Left renal cortex interstitium (tissue), 4 donors: ENCODE measurements at regions not wholly inside any gene's neighbourhood (a gene's known extent, or its start where the extent isn't known, plus 50 kb on each side); places are given as distances from the start of the nearest gene placed in this dataset.
"Not testable (repeated sequence)": the region's sequence is repeated elsewhere in the genome, so short reads cannot be mapped to it uniquely, and the experiment has no call there.

Experiments used
- DNase-seq, 4 donors: peaks; one replicate each; pipeline ENCODE4 v3.0.0-alpha.2; 2013; ENCODE audit warnings: low read depth in 4 of 4, low spot score in 2 of 4, missing footprints in 1 of 4

DNA sequence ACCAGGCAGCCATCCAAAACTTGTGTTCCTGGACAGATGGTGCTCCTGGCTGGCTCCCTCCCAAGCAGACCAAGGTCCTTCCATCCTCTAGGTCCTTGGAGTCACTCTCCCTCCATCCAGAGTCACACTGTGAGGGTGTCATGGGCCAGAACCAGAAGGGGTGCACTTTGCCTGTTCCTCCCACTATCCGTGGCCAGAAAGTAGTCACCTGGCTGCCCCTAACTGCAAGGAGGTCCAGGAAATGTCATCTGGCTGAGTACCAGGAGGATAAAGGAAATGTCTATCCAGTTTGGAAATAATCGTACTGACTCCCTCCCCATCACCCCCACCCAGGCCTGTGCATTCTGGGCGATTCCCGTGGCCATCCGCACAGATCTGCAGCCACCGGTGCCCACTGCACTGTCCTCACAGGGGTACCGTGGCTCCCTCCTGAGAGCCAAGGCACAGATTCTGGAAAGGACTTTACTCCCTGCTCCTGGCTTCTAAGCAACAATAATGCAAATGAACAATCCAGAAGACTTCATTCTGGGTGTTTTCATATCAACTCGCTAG, 253.2 kb downstream of the NPHP4 start:
- DNase-seq, result no peak

DNA sequence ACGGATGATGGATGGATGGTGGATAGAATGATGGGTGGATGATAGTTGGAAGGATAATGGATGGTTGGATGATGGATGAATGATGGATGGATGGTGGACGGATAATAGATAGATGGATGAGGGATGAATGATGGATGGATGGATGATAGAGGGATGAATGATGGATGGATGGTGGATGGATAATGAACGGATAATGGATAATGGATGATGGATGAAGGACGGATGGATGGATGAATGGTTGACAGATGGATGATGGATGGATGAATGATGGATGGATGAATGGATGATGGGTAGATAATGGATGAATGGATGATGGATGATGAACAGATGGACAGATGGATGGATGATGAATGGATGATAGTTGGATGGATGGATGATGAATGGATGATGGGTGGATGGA, 255.1 kb downstream of the NPHP4 start:
- no peak for DNase-seq

DNA sequence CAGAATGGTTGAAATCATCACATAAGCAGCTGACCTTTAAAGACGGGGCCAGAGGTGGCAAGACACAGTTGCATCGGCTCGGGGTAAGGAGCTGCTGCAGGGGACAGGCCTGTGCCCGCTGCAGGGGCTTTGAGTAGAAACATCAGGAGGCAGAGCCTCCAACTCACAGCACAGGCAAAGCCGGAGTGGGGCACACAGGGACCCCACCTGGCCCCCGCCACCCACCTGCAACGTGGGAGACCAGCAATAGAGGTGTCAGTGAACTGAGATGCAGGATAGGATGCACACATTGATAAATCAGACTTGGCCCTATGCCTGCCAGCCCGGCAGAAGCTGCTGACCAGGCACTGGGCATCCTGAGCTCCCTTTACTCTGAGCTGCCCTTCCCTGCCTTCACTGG, 257.2 kb downstream of the NPHP4 start:
- no peak for DNase-seq

DNA sequence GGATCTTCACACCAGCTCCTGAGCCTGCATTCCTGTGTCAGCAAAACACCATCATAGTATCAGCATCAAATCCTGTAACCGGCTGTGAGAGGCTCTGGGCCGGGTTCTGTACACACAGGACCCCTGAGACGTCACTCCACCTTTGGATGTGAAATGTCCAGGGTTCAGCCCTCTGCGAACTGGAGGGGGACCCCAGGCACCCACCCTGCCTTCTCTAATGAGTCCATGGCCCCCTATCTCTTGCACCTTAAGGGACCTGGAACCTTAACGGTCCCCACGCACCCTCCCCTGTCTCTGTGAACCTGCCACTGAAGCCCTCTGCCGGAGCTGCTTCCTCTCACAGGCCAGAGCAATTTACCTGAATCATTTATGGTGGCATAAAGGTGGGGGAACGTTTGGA, 257.8 kb downstream of the NPHP4 start:
- DNase-seq, result no peak

DNA sequence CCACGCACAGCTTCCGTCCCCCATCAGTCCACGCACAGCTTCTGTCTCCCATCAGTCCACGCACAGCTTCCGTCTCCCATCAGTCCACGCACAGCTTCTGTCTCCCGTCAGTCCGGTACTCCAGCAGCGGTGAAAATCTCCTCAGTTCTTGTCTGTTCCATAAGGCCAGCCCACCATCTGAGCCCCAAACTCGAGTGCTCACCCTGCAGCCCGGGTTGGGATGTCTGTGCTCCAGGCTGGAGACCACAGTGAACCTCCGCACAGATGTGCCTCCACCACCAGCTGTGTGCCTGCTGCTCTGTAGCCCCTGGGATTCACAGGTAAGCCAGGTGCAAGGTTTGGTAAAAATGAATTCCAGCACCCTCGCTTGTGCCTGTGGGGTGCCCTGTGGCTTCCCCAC, 258.6 kb downstream of the NPHP4 start:
- no peak for DNase-seq

DNA sequence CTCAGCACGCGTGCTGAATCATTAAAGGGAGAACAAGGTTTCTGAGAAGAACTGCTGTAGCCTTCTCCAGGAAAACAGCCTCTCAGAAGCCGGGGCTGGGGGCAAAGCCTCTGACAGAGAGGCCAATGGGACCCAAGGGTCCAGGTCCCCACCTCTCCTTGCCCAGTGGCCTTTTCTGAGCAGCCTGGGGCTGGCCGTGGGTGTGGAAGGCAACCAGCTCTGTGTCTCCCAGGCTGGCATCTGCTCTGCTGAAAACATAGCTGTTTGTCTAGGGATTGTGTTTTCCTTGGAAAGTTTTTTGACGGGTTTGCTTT, 261.2 kb downstream of the NPHP4 start:
- no peak for DNase-seq

- DNase-seq, result no peak
Observed at GRCh38 chr1:5730272-5731109, 261.7 kb downstream of the NPHP4 start.

GRCh38 chr1:5729636-5730145, 262.5 kb downstream of the NPHP4 start:
- no peak for DNase-seq

DNA sequence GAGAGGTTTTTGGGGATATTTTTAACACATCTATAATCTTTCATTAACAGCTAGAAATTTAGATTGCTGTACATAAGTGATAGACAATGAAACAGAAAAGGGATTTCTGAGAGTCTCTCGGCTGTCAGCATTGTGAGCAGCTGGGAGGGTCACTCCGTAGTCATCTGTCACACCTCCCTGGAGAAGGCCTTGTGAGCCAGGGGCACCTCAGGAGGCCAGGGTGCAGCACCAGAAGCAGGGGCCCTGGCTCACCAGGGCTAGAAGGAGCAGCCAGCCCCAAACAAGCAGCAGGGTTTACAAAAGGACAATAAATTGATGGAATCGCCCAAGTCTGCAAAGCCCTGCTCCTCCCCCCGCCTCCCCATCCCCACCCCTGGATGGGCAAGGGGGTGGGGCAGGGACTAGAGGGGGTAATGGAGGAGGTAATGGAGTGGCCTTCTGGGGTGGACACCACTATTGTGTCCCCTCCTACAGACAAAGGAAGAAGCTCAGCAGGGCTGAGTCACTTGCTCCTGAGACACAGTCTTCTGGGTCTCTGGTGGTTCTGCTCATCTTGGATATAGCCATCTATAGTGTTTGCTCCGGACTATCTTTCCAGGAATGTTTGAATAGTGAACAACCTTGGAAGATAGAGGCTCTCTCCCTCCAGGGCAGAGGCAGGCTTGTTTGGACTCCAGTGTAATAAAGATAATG, 263.4 kb downstream of the NPHP4 start:
- DNase-seq, result no peak

- DNase-seq, result no peak
Observed at GRCh38 chr1:5727871-5728643, 264.2 kb downstream of the NPHP4 start.

GRCh38 chr1:5727191-5727590, 265.0 kb downstream of the NPHP4 start:
- DNase-seq, result no peak

GRCh38 chr1:5726586-5727184, 265.5 kb downstream of the NPHP4 start:
- not testable (repeated sequence) for DNase-seq

GRCh38 chr1:5725855-5726585, 266.2 kb downstream of the NPHP4 start:
- DNase-seq, result no peak

GRCh38 chr1:5725406-5725805, 266.8 kb downstream of the NPHP4 start:
- no peak for DNase-seq

- DNase-seq, result no peak
Observed at GRCh38 chr1:5724847-5725246, 267.4 kb downstream of the NPHP4 start.

- DNase-seq, result no peak
Observed at GRCh38 chr1:5722635-5723164, 269.5 kb downstream of the NPHP4 start.

GRCh38 chr1:5721634-5722215, 270.5 kb downstream of the NPHP4 start:
- DNase-seq, result no peak

DNA sequence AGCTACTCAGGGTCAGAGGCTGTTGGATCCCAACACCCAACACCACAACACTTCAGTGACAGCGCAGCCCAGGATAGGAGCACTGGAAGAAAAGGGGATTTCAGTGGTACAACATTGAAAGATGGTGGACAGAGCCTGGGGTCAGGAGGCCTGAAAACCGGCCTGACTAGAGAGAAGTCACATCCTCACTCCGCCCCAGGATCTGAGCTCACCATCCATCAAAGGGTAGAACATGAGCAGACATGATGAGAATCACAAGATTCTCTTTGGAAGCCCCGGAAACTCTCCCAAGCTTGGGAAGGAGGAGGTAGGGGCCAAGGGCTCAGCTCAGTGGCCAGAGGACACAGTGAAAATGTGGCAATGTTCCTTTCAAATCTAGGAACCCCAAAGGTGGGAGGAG, 271.3 kb downstream of the NPHP4 start:
- no peak for DNase-seq

- no peak for DNase-seq
Observed at GRCh38 chr1:5720484-5720883, 271.7 kb downstream of the NPHP4 start.
